ENCODE measurements at regions not wholly inside any gene's neighbourhood (a gene's known extent, or its start where the extent isn't known, plus 50 kb on each side); places are given as distances from the start of the nearest gene placed in this dataset.
"Not testable (repeated sequence)": the region's sequence is repeated elsewhere in the genome, so short reads cannot be mapped to it uniquely, and the experiment has no call there.

DNA sequence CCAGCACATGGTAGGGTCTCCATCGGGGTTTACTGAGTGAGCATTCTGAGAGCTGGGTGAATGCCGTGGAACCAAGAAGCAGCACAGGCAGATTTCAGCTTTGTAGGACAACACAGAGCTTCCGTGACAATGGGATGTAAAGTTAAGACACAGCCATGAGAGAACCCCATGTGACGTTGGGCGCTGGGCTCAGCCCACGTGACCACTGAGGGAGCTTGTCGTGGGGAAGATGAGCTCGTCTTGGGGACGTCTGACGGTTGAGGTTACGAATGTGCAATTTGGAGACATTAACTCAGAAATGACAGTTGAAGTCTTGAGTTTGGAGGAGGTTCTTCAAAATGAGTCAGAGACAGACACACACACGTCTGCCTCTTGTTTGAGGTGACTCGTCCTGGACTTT lies 51.5 kb upstream of the MUC20 start:
- DNase-seq (ENCODE audit: low read depth); H3K4me3 ChIP-seq (ENCODE audit: low read length): not testable (repeated sequence)

DNA sequence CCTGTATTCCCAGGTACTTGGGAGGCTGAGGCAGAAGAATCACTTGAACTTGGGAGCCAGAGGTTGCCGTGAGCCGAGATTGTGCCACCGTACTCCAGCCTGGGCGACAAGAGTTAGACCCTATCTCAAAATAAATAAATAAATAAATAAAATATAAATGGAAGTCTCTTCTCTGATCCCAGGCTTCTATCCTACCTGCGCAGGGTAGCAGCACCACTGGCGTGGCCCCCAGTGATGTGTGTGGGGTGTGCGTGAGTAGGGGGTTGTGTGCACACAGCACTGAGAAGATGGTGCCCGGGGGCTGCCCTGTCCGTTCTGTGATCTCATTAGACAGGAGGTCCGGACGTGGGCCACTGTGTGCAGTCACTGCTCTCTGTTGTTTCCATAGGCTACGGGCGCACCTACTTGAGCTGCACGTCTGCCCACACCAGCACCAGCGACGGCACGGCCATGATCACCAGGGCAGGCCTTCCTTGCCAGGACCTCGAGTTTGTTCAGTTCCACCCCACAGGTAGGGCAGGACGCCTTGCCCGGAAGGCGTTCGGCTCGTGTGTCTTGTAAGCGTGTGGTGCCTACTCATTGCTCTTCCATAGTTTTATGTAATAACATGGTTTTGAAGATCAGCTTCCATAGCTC lies 52.5 kb upstream of the MUC20 start:
- DNase-seq (ENCODE audit: low read depth): not testable (repeated sequence)

DNA sequence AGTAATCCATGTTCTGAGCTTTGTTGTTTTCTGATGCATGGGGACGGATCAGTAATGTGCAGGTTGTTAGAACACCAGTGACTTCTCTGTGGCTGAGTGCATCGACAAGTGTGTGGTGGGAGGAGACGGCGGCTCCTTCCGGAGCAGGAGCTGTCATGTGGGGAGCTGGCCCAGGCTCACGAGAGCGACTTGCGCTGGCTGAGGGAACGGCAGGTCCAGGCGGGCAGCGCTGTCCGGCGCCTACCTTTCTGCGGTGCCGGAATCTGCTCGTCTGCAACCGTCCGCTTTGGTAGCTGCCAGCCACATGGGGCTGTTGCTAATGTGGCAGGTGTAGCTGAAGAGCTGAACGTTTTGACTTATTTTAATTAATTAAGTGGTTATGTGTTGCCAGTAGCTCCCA lies 55.5 kb upstream of the MUC20 start:
- H3K4me3 ChIP-seq (ENCODE audit: low read length); DNase-seq (ENCODE audit: low read depth): not testable (repeated sequence)

More for the DNA sequence above, 52.5 kb upstream of the MUC20 start:
- not testable (repeated sequence) for H3K4me3 ChIP-seq (ENCODE audit: low read length)

DNA sequence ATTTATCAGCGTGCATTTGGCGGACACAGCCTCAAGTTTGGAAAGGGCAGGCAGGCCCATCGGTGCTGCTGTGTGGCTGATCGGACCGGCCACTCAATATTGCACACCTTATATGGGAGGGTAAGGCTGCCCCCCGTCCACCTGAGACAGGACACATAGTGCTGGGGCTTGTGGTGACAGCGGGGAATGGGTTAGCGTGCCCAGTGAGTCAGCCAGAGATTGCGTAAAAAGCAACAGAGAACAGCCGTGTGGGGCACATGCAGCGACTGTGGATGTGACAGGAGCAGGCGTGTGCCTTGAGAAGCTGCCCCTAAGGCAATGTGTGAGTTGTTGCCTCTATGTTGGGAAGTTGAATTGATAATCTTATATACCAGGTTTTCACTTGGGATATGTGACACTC lies 56.6 kb upstream of the MUC20 start:
- DNase-seq (ENCODE audit: low read depth); H3K4me3 ChIP-seq (ENCODE audit: low read length): not testable (repeated sequence)

DNA sequence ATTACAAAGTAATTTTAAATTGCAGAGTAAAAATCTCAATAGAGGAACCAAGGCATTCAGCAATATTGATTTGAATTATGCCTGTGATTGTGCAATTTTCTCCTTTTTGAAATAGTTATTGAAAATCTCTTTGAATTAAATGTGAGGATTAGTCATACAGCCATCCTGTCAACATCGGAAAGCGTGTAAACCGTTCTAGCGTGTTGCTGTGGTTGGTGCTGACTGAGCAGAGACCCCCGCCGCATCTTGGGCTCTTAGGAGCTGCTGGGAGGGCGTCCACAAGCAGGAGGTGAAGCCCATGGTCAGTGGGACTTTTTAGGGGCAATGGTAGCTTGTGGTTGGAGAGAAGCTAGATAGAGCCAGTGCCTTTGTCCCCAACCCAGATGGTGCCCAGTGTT lies 61.6 kb upstream of the MUC20 start:
- not testable (repeated sequence) for DNase-seq (ENCODE audit: low read depth)
- peak overlapping the region; percentile 41 for H3K4me3 ChIP-seq (ENCODE audit: low read length)

DNA sequence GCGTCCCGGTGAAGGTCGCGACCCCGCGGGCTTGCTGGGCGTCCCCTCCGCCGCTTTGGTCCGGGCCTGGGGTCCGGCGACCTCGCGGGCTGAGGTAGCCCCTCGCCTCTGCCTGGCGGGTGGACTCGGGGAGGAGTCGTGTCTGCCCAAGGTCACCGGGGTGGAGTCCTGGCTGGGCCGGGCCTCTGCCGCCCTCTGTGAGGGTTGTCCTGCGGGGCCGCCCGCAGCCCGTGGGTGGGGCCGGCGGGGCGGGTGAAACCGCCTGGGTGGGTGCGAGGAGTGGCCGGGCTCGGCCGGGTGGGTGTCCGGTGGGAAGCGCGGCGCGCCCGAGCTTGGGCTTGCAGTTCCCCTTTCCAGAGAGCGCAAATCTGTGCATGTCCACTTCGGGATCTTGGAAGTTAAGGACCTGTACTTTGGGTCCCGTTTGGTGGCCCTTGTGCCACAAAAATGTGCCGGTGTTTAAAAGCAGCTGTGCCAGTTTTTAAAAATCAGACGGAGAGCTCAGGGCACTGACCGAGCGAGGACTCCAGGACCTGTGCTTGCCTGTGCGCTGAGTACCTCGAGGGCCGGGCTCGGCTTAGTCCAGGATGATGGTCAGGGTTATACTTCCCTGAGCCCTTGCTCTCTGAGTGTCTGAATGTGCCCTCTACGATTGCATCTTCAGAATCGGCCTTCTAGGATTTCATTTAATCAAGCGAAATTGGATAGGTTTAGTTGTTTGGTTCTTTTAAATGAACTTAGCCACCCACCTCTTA lies 62.2 kb upstream of the MUC20 start:
- DNase-seq (ENCODE audit: low read depth): not testable (repeated sequence)
- H3K4me3 ChIP-seq (ENCODE audit: low read length): peak overlapping the region; percentile 41

DNA sequence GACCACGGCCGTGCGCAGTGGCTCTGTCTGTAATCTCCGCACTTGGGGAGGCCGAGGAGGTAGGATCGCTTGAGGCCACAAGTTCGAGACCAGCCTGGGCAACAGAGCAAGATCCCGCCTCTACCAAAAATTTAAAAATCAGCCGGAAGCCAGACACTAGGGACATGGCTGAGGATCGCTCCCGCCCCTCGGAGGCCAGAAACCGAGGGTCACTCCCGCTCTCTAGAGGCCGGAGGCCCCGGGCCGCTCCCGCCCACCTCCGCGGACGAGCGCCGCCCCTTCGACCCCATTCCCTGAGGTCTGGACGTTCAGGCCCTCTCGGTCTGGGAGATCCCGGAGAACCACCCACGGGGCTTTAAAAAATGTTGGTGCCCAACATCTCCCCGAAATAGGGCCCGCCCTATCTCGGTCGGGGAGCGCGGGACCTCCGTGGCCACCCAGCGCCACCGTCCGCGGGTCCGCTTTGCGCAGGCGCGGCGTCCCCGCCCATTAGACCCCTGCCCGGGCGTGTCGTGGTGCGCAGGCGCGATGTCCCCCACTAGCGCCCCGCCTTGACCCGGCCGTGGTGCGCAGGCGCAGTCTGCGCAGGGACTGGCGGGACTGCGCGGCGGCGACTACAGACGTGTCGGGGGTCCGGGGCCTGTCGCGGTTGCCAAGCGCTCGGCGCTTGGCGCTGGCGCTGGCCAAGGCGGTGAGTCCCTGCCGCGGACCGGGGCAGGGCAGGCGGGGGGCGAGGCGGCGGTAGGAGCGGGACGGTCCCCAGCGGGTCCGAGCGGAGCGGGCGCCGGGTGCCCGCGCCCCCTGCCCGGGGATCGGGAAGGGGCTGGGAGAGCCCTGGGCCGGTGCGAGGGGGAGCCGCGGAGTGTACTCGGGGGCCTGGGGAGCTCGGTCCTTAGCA lies 63.1 kb upstream of the MUC20 start:
- H3K4me3 ChIP-seq (ENCODE audit: low read length): peak overlapping the region; percentile 66
- peak; percentile 62 for DNase-seq (ENCODE audit: low read depth)

DNA sequence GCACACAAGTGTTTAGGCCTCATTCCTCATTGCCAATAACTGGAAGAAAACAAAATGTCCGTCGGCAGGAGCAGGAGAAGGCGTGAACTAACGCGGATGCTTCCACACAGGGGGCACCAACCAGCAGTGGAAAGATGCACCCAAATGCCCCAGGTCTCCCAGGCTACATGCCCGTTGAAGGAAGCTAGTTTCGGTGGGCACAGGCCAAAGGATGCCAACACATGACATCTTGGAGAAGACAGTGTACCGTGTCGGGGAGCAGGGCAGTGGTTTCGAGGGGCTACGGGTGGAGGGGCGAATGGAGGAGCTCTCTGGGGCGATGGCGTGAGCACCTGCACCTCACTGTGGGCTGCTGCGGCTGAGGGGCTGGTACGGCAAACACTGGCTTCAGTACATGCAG lies 64.7 kb upstream of the MUC20 start:
- not testable (repeated sequence) for DNase-seq (ENCODE audit: low read depth); H3K4me3 ChIP-seq (ENCODE audit: low read length)

DNA sequence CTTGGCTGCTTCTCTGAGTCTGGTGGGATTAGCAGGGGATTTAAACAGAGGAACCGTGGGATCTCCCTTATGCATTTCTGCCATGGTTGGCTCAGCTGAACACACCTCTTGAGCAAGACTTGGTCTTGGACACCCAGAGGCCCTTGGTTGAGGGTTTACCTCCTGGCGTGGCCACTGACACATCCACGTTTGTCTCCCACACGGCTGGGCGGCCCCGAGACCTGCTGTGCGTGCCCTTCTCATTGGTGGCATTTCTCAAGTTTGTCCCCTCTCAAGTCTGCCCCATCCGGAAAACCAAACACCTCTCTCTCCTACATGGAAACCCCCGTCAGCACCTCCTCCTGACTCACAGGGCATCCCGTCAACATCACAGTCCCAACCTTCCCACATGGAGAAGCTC lies 66.0 kb upstream of the MUC20 start:
- not testable (repeated sequence) for DNase-seq (ENCODE audit: low read depth); H3K4me3 ChIP-seq (ENCODE audit: low read length)

DNA sequence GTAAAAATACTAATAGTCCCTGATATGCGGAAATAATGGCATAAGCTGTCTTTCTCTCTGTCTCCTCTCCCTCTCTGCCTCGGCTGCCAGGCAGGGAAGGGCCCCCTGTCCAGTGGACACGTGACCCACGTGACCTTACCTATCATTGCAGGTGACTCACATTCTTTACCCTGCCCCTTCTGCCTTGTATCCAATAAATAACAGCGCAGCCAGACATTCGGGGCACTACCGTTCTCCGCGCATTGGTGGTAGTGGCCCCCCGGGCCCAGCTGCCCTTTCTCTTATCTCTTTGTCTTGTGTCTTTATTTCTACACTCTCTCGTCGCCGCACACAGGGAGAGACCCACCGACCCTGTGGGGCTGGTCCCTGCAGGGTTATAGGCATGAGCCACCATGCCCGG lies 66.6 kb upstream of the MUC20 start:
- DNase-seq (ENCODE audit: low read depth); H3K4me3 ChIP-seq (ENCODE audit: low read length): not testable (repeated sequence)

DNA sequence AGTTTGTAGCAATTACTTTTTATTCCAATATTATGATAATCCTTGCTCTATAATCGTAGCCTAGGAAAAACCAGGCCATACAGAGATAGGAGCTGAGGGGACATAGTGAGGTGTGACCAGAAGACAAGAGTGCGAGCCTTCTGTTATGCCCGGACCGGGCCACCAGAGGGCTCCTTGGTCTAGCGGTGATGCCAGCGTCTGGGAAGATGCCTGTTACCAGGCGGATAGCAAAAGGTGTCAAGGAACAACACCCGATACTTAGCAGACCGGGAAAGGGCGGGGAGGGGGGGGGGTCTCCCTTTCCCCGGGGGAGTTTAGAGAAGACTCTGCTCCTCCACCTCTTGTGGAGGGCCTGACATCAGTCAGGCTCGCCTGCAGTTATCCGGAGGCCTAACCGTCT lies 67.1 kb upstream of the MUC20 start:
- DNase-seq (ENCODE audit: low read depth): peak; percentile 13
- H3K4me3 ChIP-seq (ENCODE audit: low read length): not testable (repeated sequence)

DNA sequence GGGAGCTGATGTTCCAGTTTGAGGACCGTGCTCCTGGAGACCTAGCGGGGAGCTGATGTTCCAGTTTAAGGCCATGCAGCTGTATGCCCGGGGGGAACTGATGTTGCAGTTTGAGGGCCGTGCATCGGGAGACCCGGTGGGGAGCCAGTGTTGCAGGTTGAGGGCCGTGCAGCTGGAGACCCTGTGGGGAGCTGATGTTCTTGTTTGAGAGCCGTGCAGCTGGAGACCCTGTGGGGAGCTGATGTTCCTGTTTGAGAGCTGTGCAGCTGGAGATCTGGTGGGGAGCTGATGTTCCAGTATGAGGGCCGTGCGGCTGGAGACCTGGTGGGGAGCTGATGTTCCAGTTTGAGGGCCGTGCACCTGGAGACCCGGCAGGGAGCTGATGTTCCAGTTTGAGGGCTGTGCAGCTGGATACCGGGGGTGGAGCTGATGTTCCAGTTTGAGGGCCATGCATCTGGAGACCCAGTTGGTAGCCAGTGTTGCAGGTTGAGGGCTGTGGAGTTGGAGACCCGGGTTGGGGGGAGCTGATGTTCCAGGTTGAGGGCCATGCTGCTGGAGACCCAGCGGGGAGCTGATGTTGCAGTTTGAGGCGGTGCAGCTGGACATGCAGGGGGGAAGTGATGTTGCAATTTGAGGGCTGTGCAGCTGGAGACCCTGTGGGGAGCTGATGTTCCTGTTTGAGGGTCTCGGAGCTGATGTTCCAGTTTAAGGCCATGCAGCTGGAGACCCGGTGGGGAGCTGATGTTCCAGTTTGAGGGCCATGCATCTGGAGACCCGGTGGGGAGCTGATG lies 64.4 kb upstream of the APOD start:
- H3K4me3 ChIP-seq (ENCODE audit: low read length); DNase-seq (ENCODE audit: low read depth): not testable (repeated sequence)

DNA sequence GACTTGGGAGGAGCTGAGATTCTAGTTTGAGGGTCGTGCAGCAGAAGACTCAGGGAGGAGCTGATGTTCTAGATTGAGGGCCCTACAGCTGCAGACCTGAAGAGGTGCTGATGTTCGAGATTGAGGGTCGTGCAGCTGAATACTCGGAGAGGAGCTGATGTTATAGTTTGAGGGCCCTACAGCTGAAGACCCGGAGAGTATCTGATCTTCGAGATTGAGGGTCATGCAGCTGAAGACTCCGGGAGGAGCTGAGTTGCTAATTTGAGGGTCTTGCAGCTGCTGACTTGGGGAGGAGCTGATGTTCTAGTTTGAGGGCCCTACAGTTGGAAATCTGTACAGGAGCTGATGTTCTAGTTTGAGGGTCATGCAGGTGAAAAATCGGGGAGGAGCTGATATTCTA lies 62.1 kb upstream of the APOD start:
- H3K4me3 ChIP-seq (ENCODE audit: low read length); DNase-seq (ENCODE audit: low read depth): not testable (repeated sequence)

DNA sequence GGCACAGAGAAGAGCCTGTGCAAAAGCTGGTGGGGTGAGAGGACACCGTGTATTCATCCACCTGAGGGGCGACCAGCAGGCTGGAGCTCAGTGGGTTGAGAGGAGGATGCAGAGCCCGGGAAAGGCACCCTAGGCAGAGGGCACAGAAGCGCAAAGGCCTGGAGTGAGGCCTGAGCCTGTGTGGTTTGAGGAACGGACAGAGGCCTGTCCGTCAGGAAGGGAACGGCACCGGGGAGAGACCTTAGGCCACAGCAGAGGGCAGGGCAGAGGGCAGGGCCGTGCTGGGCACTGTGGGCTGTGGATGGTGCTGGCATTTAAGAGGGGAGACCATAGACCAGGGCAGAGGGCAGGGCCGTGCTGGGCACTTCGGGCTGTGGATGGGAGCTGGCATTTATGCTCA lies 59.5 kb upstream of the APOD start:
- not testable (repeated sequence) for H3K4me3 ChIP-seq (ENCODE audit: low read length); DNase-seq (ENCODE audit: low read depth)

DNA sequence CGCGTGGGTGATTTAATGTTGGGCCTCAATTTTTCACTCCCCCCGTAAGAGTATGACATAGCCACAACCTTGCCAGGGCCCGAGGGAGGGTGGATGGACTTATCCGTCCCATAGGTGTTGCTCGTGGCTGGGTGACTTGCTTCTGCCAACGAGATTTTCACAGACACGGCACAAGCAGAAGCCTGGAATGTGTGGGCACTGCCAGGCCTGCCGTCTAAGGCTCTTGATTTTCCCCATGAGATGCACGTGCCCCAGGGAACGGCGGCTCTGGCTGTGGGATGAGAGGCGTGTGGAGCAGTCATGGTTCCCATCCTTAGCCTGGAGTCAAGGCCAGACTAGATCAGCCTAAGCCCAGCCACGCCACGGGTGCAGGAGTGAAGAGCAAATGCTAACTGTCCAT lies 58.6 kb upstream of the APOD start:
- H3K4me3 ChIP-seq (ENCODE audit: low read length); DNase-seq (ENCODE audit: low read depth): not testable (repeated sequence)

DNA sequence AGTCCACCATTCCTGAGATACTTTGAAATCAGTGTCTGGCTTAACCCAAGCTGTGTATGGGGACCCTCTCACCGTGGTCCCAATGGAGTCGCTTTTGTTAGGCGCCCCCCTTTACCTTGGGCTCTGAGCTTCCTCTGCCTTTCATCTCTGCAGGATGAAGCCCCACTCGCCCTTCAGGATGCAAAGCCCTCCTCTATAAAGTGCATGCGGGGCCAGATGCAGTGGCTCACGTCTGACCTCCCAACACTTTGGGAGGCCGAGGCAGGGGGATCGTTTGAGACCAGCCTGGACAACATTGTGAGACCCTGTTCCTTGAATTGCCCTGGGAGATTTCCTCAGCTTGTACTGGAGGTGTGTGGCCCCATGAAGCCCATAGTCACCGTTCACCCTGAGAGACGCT lies 54.7 kb upstream of the APOD start:
- H3K4me3 ChIP-seq (ENCODE audit: low read length); DNase-seq (ENCODE audit: low read depth): not testable (repeated sequence)

DNA sequence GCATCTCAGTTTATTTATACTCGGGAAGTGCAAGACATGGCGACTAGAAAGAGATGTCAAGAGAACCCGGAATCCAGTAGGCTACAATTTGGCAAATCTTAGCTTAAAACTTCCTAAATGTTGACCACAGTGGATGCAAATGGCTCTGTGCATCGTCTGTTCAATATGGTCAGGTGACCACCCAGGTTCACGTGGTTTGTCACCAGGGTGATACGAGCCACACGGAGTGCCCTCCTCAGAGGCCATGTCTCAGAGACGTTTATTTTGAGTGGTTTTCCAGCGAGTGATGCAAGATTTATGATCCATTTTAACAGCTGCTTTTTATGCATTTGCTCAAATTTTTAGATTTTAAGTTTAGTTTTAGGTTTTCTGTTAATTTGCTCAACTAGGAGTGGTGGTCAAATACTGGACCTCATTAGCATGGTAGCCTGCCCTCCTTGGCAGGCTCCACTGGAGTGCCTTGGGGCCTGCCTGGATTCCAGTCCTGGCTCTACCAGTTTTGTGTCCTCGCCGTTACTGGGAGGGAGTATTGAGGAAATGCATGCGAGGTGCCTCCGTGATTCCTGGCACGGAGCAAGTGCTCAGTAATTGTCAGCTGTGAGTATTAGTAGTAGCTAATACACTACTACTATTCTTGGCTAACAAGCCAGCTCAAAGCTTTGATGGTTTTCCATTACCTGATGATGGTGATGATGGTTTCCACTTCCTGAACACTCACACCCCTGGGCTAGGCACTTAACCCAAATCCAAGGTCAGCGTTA lies 53.9 kb upstream of the APOD start:
- H3K4me3 ChIP-seq (ENCODE audit: low read length); DNase-seq (ENCODE audit: low read depth): not testable (repeated sequence)

DNA sequence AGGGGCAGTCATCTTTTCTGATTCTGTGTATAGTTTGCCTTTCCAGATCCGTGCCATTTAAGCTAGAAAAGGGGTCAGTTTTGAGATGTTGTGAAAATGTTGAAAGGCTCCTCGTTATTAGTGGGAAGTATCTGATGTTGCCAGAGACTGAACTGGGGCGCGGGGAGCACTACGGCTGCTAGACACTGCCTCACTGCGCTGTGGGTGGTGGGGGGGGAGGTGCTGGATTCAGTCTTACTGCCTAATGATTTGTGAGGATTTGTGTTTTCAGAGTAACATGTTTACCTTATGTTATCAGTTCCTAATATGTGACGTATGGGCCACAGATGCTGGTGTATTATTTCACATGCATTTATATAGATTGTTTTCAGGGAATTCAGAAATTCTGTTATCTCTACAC lies 53.3 kb upstream of the APOD start:
- not testable (repeated sequence) for DNase-seq (ENCODE audit: low read depth); H3K4me3 ChIP-seq (ENCODE audit: low read length)

Measured in AG10803 (cell line).